ENCODE measurements at regions not wholly inside any gene's neighbourhood (a gene's known extent, or its start where the extent isn't known, plus 50 kb on each side); places are given as distances from the start of the nearest gene placed in this dataset.

GRCh38 chr15:45743426-45744235, 108.8 kb downstream of the SQOR start:
- DNase-seq, result no peak

GRCh38 chr15:45744236-45744589, 109.4 kb downstream of the SQOR start:
- no peak for DNase-seq

- no peak for DNase-seq
Observed at GRCh38 chr15:45747426-45747825, 112.6 kb downstream of the SQOR start.

- no peak for DNase-seq
Observed at GRCh38 chr15:45751629-45752028, 116.8 kb downstream of the SQOR start.

- DNase-seq, result no peak
Observed at GRCh38 chr15:45759936-45760335, 125.1 kb downstream of the SQOR start.

- DNase-seq, result no peak
Observed at GRCh38 chr15:45762726-45763125, 127.9 kb downstream of the SQOR start.

GRCh38 chr15:45763170-45763869, 128.5 kb downstream of the SQOR start:
- DNase-seq, result no peak

- no peak for DNase-seq
Observed at GRCh38 chr15:45773149-45773548, 138.3 kb downstream of the SQOR start.

GRCh38 chr15:45776772-45777171, 141.9 kb downstream of the SQOR start:
- no peak for DNase-seq

- DNase-seq, result no peak
Observed at GRCh38 chr15:45777781-45778180, 143.0 kb downstream of the SQOR start.

- DNase-seq, result no peak
Observed at GRCh38 chr15:45780352-45780751, 145.5 kb downstream of the SQOR start.

GRCh38 chr15:45784656-45785055, 149.8 kb downstream of the SQOR start:
- no peak for DNase-seq

GRCh38 chr15:45785897-45786296, 151.1 kb downstream of the SQOR start:
- DNase-seq, result no peak

- DNase-seq, result no peak
Observed at GRCh38 chr15:45790325-45790943, 155.6 kb downstream of the SQOR start.

GRCh38 chr15:45794304-45794703, 159.5 kb downstream of the SQOR start:
- no peak for DNase-seq

- DNase-seq, result no peak
Observed at GRCh38 chr15:45794712-45795439, 160.0 kb downstream of the SQOR start.

- no peak for DNase-seq
Observed at GRCh38 chr15:45795440-45796069, 160.7 kb downstream of the SQOR start.

- no peak for DNase-seq
Observed at GRCh38 chr15:45796433-45796832, 161.6 kb downstream of the SQOR start.

GRCh38 chr15:45799508-45799907, 164.7 kb downstream of the SQOR start:
- no peak for DNase-seq

- no peak for DNase-seq
Observed at GRCh38 chr15:45801543-45801942, 166.7 kb downstream of the SQOR start.

GRCh38 chr15:45802140-45802539, 167.3 kb downstream of the SQOR start:
- no peak for DNase-seq

GRCh38 chr15:45804028-45804427, 169.2 kb downstream of the SQOR start:
- DNase-seq, result no peak

- no peak for DNase-seq
Observed at GRCh38 chr15:45810201-45810600, 175.4 kb downstream of the SQOR start.
